ENCODE measurements at regions not wholly inside any gene's neighbourhood (a gene's known extent, or its start where the extent isn't known, plus 50 kb on each side); places are given as distances from the start of the nearest gene placed in this dataset.
"Not testable (repeated sequence)": the region's sequence is repeated elsewhere in the genome, so short reads cannot be mapped to it uniquely, and the experiment has no call there.

DNA sequence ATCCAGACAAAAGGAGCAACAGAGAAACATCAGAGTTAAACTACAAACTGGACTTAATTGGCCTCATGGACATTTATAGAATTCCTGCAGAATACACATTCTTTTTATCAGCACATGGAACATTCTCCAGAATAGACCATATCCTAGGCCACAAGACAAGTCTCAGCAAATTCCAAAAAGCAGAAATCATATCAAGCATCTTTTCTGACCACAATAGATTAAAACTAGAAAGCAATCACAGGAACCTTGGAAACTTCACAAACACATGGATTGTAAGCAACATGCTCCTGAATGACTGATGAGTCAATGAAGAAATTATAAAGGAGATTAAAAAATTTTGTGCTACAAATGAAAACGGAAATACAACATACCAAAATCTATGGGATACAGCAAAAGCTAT lies 526.7 kb downstream of the PCDH7 start:
- no peak for TF ChIP-seq CTCF (conservative IDR thresholded peaks at IDR 0.05)
- no peak overlapping the region for H3K4me3 Mint-ChIP-seq
- no peaks in the 10 kb centered on the region for H3K9me3 Mint-ChIP-seq
- H3K4me1 Mint-ChIP-seq (ENCODE audit: unreplicated experiment), result no peaks in the 10 kb centered on the region
- no peaks in the 10 kb centered on the region for H3K27me3 Mint-ChIP-seq
- no peaks in the 10 kb centered on the region for H3K36me3 Mint-ChIP-seq
- no peak overlapping the region for H3K27ac Mint-ChIP-seq
- no peak for DNase-seq (ENCODE audit: extremely low spot score, unreplicated experiment)

DNA sequence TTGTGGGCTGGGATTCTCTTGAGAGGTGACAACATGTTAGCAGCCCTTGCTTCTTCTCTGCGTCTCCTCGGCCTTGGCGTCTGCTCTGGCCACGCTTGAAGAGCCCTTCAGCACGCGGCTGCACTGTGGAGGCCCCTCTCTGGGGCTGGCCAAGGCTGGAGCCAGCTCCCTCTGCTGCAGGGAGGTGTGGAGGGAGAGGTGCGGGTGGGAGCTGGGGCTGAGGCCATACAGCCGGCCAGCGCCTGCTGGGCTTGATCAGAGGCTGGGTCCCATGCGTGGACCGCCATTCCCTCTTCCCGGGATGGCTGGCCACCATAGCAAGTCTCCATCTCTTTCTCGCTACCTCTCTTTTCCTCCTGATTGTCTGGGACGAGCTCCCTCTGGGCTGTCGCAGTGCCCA lies 539.0 kb downstream of the PCDH7 start:
- H3K4me3 Mint-ChIP-seq, result no peak overlapping the region
- no peak for TF ChIP-seq CTCF (conservative IDR thresholded peaks at IDR 0.05)
- H3K9me3 Mint-ChIP-seq, result no peaks in the 10 kb centered on the region
- no peak for DNase-seq (ENCODE audit: extremely low spot score, unreplicated experiment)
- H3K36me3 Mint-ChIP-seq, result no peaks in the 10 kb centered on the region
- H3K4me1 Mint-ChIP-seq (ENCODE audit: unreplicated experiment), result no peaks in the 10 kb centered on the region
- H3K27me3 Mint-ChIP-seq, result no peaks in the 10 kb centered on the region
- H3K27ac Mint-ChIP-seq, result no peak overlapping the region

DNA sequence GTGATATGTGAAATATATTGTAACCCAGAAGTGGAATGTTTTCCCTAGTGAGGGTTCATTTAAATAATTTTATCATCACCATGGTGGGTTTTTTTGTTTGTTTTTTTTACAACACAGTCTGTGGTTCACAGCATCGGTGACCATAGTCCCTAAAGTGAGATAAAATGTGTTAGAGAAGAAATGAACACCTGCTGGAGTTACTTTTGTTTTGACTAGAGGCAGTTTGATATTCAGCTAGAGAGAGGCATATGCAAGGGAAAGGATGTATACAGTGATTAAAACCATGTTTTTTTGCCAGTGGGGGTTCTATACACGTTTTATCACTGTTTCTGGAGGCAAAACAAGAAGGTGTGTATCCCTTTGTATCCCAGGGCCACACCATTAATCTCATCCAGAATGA lies 541.5 kb downstream of the PCDH7 start:
- peaks cover under 1% of the 10 kb centered on the region for H3K9me3 Mint-ChIP-seq
- H3K27me3 Mint-ChIP-seq, result no peaks in the 10 kb centered on the region
- H3K4me1 Mint-ChIP-seq (ENCODE audit: unreplicated experiment), result no peaks in the 10 kb centered on the region
- no peak overlapping the region for H3K27ac Mint-ChIP-seq
- no peak overlapping the region for H3K4me3 Mint-ChIP-seq
- no peaks in the 10 kb centered on the region for H3K36me3 Mint-ChIP-seq
- DNase-seq (ENCODE audit: extremely low spot score, unreplicated experiment), result no peak
- TF ChIP-seq CTCF (conservative IDR thresholded peaks at IDR 0.05), result no peak

DNA sequence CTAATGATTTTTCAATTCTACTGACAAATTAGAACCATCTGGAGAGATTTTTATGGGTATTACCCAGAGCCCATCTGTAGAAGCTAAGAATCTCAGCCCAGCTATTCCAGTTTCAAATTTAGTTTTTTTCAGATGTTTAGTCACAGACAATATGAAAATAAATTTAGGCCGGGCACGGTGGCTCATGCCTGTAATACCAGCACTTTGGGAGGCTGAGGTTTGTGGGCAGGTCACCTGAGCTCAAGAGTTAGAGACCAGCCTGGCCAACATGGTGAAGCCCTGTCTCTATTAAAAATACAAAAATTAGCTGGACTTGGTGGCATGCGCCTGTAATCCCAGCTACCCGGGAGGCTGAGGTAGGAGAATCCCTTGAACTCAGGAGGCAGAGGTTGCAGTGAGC lies 545.9 kb downstream of the PCDH7 start:
- H3K36me3 Mint-ChIP-seq; DNase-seq (ENCODE audit: extremely low spot score, unreplicated experiment); H3K4me1 Mint-ChIP-seq (ENCODE audit: unreplicated experiment); H3K4me3 Mint-ChIP-seq; H3K27me3 Mint-ChIP-seq; H3K27ac Mint-ChIP-seq; H3K9me3 Mint-ChIP-seq: not testable (repeated sequence)

GRCh38 chr4:31272331-31273061 lies 552.3 kb downstream of the PCDH7 start:
- no peak for DNase-seq (ENCODE audit: extremely low spot score, unreplicated experiment)
- H3K4me3 Mint-ChIP-seq, result no peak overlapping the region
- no peaks in the 10 kb centered on the region for H3K27me3 Mint-ChIP-seq
- TF ChIP-seq CTCF (conservative IDR thresholded peaks at IDR 0.05), result no peak
- H3K9me3 Mint-ChIP-seq, result no peaks in the 10 kb centered on the region
- H3K27ac Mint-ChIP-seq, result no peak overlapping the region
- peaks cover 8% of the 10 kb centered on the region for H3K4me1 Mint-ChIP-seq (ENCODE audit: unreplicated experiment)
- no peaks in the 10 kb centered on the region for H3K36me3 Mint-ChIP-seq

DNA sequence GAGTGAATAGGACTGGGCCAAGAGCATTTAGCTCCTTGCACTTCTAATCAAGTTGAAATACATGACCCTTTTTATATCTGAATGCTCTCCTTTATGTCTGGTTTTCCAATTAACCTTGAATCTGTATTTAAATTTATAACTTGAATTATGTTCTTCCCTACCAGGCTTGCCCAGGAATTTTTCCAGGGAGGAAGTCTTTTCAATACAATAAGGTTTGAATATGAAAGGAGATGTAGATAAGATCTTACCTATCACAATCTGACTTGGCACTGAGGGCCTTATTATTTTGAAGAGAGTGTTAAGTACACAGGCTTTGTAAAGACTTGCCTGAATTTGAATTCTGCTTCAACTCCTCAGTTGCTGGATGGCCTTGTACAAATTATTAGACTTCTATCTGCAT lies 555.7 kb downstream of the PCDH7 start:
- Mint-ChIP-seq H3K4me3 (no peak overlapping the region), H3K27me3 (no peaks in the 10 kb centered on the region), H3K27ac (no peak overlapping the region), H3K9me3 (no peaks in the 10 kb centered on the region), H3K4me1 (ENCODE audit: unreplicated experiment) (peaks cover 8% of the 10 kb centered on the region), H3K36me3 (no peaks in the 10 kb centered on the region)
- no peak for TF ChIP-seq CTCF (conservative IDR thresholded peaks at IDR 0.05)
- DNase-seq (ENCODE audit: extremely low spot score, unreplicated experiment), result no peak

Measured in type B pancreatic cell (in vitro differentiated cells).